Kidney epithelial cell (primary cell): ENCODE measurements at regions not wholly inside any gene's neighbourhood (a gene's known extent, or its start where the extent isn't known, plus 50 kb on each side); places are given as distances from the start of the nearest gene placed in this dataset.
"Not testable (repeated sequence)": the region's sequence is repeated elsewhere in the genome, so short reads cannot be mapped to it uniquely, and the experiment has no call there.

Experiments
- DNase-seq: peaks from one replicate; pipeline ENCODE4 v3.0.0-alpha.2; 2010; ENCODE audit warnings: low read depth
- H3K27me3 ChIP-seq: 2 replicates; pipeline ENCODE4 v1.6.0; 2011; ENCODE audit warnings: low read length; ENCODE audit not compliant: control insufficient read depth, insufficient read depth
- H3K36me3 ChIP-seq: 2 replicates; pipeline ENCODE4 v1.5.1; 2011; ENCODE audit warnings: low read length; ENCODE audit not compliant: control insufficient read depth, insufficient read depth
- H3K4me3 ChIP-seq: 2 replicates; pipeline ENCODE4 v1.5.1; 2011; ENCODE audit warnings: low read depth, mild to moderate bottlenecking, control low read depth, low read length
- CTCF ChIP-seq: IDR thresholded peaks from 2 replicates; pipeline ENCODE4 v1.5.1; 2011; ENCODE audit warnings: mild to moderate bottlenecking, moderate library complexity, low read length, control low read depth, inconsistent platforms; ENCODE audit not compliant: insufficient read depth, poor library complexity, severe bottlenecking

- Histone ChIP-seq H3K27me3 (no peaks in the 10 kb centered on the region), H3K4me3 (no peak overlapping the region), H3K36me3 (no peaks in the 10 kb centered on the region)
- DNase-seq, result peak; percentile 81
- TF ChIP-seq CTCF, result no peak
Observed at GRCh38 chrY:10627116-10627515, 1099.4 kb downstream of the TSPY10 start.

GRCh38 chrY:10648813-10649212, 1121.1 kb downstream of the TSPY10 start:
- not testable (repeated sequence) for H3K4me3 ChIP-seq, H3K36me3 ChIP-seq, DNase-seq, H3K27me3 ChIP-seq

DNA sequence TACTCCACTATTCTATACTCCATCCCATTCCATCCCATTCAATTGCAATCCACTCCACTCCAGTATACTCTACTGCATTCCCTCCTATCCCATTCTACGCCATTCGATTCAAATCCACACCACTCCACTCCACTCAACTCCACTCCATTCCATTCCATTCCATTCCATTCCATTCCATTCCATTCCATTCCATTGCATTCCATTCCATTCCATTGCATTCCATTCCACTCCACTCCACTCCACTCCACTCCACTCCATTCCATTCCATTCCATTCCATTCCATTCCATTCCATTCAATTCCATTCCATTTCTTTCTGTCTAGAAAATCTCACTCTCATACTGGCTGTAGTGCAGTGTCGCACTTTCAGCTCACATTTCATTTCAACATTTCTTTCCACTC, 1129.4 kb downstream of the TSPY10 start:
- not testable (repeated sequence) for H3K4me3 ChIP-seq, DNase-seq, H3K36me3 ChIP-seq, H3K27me3 ChIP-seq

GRCh38 chrY:10666785-10667184, 1139.1 kb downstream of the TSPY10 start:
- no peak overlapping the region for H3K4me3 ChIP-seq
- no peaks in the 10 kb centered on the region for H3K27me3 ChIP-seq
- no peak for DNase-seq
- TF ChIP-seq CTCF, result no peak
- no peaks in the 10 kb centered on the region for H3K36me3 ChIP-seq

GRCh38 chrY:10686414-10686813, 1158.7 kb downstream of the TSPY10 start:
- Histone ChIP-seq H3K27me3 (no peaks in the 10 kb centered on the region), H3K4me3 (no peak overlapping the region), H3K36me3 (no peaks in the 10 kb centered on the region)
- no peak for DNase-seq
- no peak for TF ChIP-seq CTCF
